DND-41 (cell line): ENCODE measurements at regions not wholly inside any gene's neighbourhood (a gene's known extent, or its start where the extent isn't known, plus 50 kb on each side); places are given as distances from the start of the nearest gene placed in this dataset.

Experiments used
- ATAC-seq: fragments of 200-7000 bp; cut with Tn5 transposase; 3 replicates; pipeline ENCODE4 v1.9.1; 2021; ENCODE audit warnings: low read depth; ENCODE audit not compliant: insufficient read depth
- DNase-seq: peaks from one replicate; pipeline ENCODE4 v3.0.0-alpha.2; 2020
- H2AFZ ChIP-seq: 2 replicates; pipeline ENCODE4 v1.6.0; 2012; ENCODE audit warnings: low read depth, low read length
- H3K27ac ChIP-seq: 2 replicates; pipeline ENCODE4 v1.5.1; 2012; ENCODE audit warnings: low read length, inconsistent platforms
- H3K27me3 ChIP-seq: fragments of 200-600 bp; sonication (generic); 2 replicates; pipeline ENCODE4 v1.6.0; 2012; ENCODE audit warnings: low read length, mild to moderate bottlenecking, inconsistent platforms; ENCODE audit not compliant: insufficient read depth, poor library complexity
- H3K36me3 ChIP-seq: 2 replicates; pipeline ENCODE4 v1.5.1; 2012; ENCODE audit warnings: low read length, inconsistent platforms; ENCODE audit not compliant: insufficient read depth
- H3K4me1 ChIP-seq: 2 replicates; pipeline ENCODE4 v1.5.1; 2012; ENCODE audit warnings: mild to moderate bottlenecking, low read length; ENCODE audit not compliant: insufficient read depth
- H3K4me2 ChIP-seq: 2 replicates; pipeline ENCODE4 v1.6.0; 2012; ENCODE audit warnings: mild to moderate bottlenecking, moderate library complexity, low read length, inconsistent platforms; ENCODE audit not compliant: insufficient read depth
- H3K4me3 ChIP-seq, 2 experiments: fragments of 200-600 bp in 1 of 2; shearing (Covaris generic) in 1 of 2; 2 replicates each; pipeline ENCODE4 v1.5.1; 2012 to 2016; ENCODE audit warnings: inconsistent platforms in 2 of 2, low read length in 2 of 2, mild to moderate bottlenecking in 2 of 2, low read depth in 1 of 2, moderate library complexity in 1 of 2
- H3K79me2 ChIP-seq: 2 replicates; pipeline ENCODE4 v1.6.0; 2012; ENCODE audit warnings: low read length, inconsistent platforms; ENCODE audit not compliant: insufficient read depth
- H3K9ac ChIP-seq: 2 replicates; pipeline ENCODE4 v1.6.0; 2012; ENCODE audit warnings: low read depth, mild to moderate bottlenecking, inconsistent platforms, low read length, moderate library complexity
- H3K9me3 ChIP-seq: 2 replicates; pipeline ENCODE4 v1.5.1; 2012; ENCODE audit warnings: low read length, moderate library complexity, mild to moderate bottlenecking, inconsistent platforms; ENCODE audit not compliant: insufficient read depth, severe bottlenecking
- H4K20me1 ChIP-seq: 2 replicates; pipeline ENCODE4 v1.6.0; 2012; ENCODE audit warnings: low read length; ENCODE audit not compliant: insufficient read depth
- CTCF ChIP-seq: IDR thresholded peaks from 2 replicates; pipeline ENCODE4 v1.5.1; 2012; ENCODE audit warnings: borderline replicate concordance, low read length, moderate library complexity, mild to moderate bottlenecking; ENCODE audit not compliant: poor library complexity, severe bottlenecking; ENCODE audit errors: extremely low read depth
- EZH2 ChIP-seq: IDR thresholded peaks from 3 replicates; pipeline ENCODE4 v1.6.1; 2012; ENCODE audit warnings: borderline replicate concordance, low read depth, mild to moderate bottlenecking, moderate library complexity, low read length, inconsistent platforms; ENCODE audit not compliant: severe bottlenecking

- Histone ChIP-seq H3K4me2 (no peak overlapping the region), H3K9ac (no peak overlapping the region), H3K4me3 (no peak overlapping the region), H3K36me3 (no peaks in the 10 kb centered on the region), H2AFZ (no peak overlapping the region), H4K20me1 (no peaks in the 10 kb centered on the region), H3K27me3 (no peaks in the 10 kb centered on the region), H3K79me2 (no peaks in the 10 kb centered on the region), H3K4me1 (no peaks in the 10 kb centered on the region), H3K9me3 (no peaks in the 10 kb centered on the region), H3K27ac (no peak overlapping the region)
- TF ChIP-seq EZH2 = no peak
- TF ChIP-seq CTCF = no peak
- DNase-seq = no peak
- ATAC-seq = no peak
Observed at GRCh38 chr1:214857716-214858115, 224.8 kb upstream of the KCNK2 start.

- H2AFZ ChIP-seq = no peak overlapping the region
- H3K27ac ChIP-seq = no peak overlapping the region
- H3K4me1 ChIP-seq = no peaks in the 10 kb centered on the region
- no peaks in the 10 kb centered on the region for H3K9me3 ChIP-seq
- DNase-seq (no peak), ATAC-seq (no peak)
- H3K4me3 ChIP-seq = no peak overlapping the region
- no peak overlapping the region for H3K4me2 ChIP-seq
- H3K9ac ChIP-seq = no peak overlapping the region
- H3K36me3 ChIP-seq = no peaks in the 10 kb centered on the region
- H3K79me2 ChIP-seq = no peaks in the 10 kb centered on the region
- H4K20me1 ChIP-seq = no peaks in the 10 kb centered on the region
- no peaks in the 10 kb centered on the region for H3K27me3 ChIP-seq
- TF ChIP-seq CTCF = no peak
- no peak for TF ChIP-seq EZH2
Observed at GRCh38 chr1:214859647-214860046, 222.9 kb upstream of the KCNK2 start.

GRCh38 chr1:214861615-214862014 lies 220.9 kb upstream of the KCNK2 start:
- H3K27me3 ChIP-seq = no peaks in the 10 kb centered on the region
- H3K27ac ChIP-seq = no peak overlapping the region
- H4K20me1 ChIP-seq = no peaks in the 10 kb centered on the region
- no peak overlapping the region for H3K4me2 ChIP-seq
- no peaks in the 10 kb centered on the region for H3K79me2 ChIP-seq
- ATAC-seq (no peak), DNase-seq (no peak)
- H3K36me3 ChIP-seq = no peaks in the 10 kb centered on the region
- no peak for TF ChIP-seq CTCF
- H3K9me3 ChIP-seq = no peaks in the 10 kb centered on the region
- H2AFZ ChIP-seq = no peak overlapping the region
- no peak overlapping the region for H3K4me3 ChIP-seq
- H3K9ac ChIP-seq = no peak overlapping the region
- no peaks in the 10 kb centered on the region for H3K4me1 ChIP-seq

GRCh38 chr1:214862421-214862820 lies 220.1 kb upstream of the KCNK2 start:
- H3K79me2 ChIP-seq = no peaks in the 10 kb centered on the region
- no peak for TF ChIP-seq CTCF
- no peak for TF ChIP-seq EZH2
- H3K9ac ChIP-seq = no peak overlapping the region
- H3K27ac ChIP-seq = no peak overlapping the region
- DNase-seq = no peak
- ATAC-seq = no peak
- no peak overlapping the region for H3K4me2 ChIP-seq
- no peaks in the 10 kb centered on the region for H3K36me3 ChIP-seq
- no peaks in the 10 kb centered on the region for H3K4me1 ChIP-seq
- H4K20me1 ChIP-seq = no peaks in the 10 kb centered on the region
- no peaks in the 10 kb centered on the region for H3K9me3 ChIP-seq
- H3K27me3 ChIP-seq = no peaks in the 10 kb centered on the region
- H3K4me3 ChIP-seq = no peak overlapping the region
- H2AFZ ChIP-seq = no peak overlapping the region
